IMR-90 (cell line): ENCODE measurements at regions not wholly inside any gene's neighbourhood (a gene's known extent, or its start where the extent isn't known, plus 50 kb on each side); places are given as distances from the start of the nearest gene placed in this dataset.
A peak's percentile ranks its signal among the peaks of the same experiment; 100 is the strongest.

Experiments used
- ATAC-seq: fragments of 200-7000 bp; cut with Tn5 transposase; 2 replicates; pipeline ENCODE4 v1.9.1; 2020; ENCODE audit warnings: low read depth, mild to moderate bottlenecking, moderate library complexity
- BruUV-seq: library from RNA; stranded (reverse); fragments of 400-500 nt; replicated peaks from 2 replicates; lab custom pipeline; 2021; lab: Mats Ljungman, UMichigan
- CTCF ChIA-PET: fragments of 300-600 bp; formaldehyde crosslinking; extraction: SDS; loops from one replicate; lab custom pipeline; 2021; ENCODE audit warnings: antibody characterized with exemption; lab: Yijun Ruan, JAX
- POLR2A ChIA-PET: fragments of 300-600 bp; sonication (Branson Sonifier 250); formaldehyde crosslinking; loops from one replicate; lab custom pipeline; 2022; ENCODE audit warnings: antibody characterized with exemption; ENCODE audit not compliant: unreplicated experiment; lab: Charles Lee
- DNase-seq: peaks from one replicate; pipeline ENCODE4 v3.0.0; 2013
- H2AFZ ChIP-seq: replicated peaks from 2 replicates; pipeline ENCODE3; 2013; ENCODE audit warnings: low read length, mild to moderate bottlenecking; ENCODE audit not compliant: poor library complexity
- H2AK5ac ChIP-seq: 2 replicates; pipeline ENCODE4 v1.6.1; 2013; ENCODE audit warnings: low read depth, low read length, inconsistent platforms
- H2AK9ac ChIP-seq: replicated peaks from 2 replicates; pipeline ENCODE3; 2013; ENCODE audit warnings: mild to moderate bottlenecking, low read depth, low read length, moderate library complexity; ENCODE audit not compliant: poor library complexity
- H2BK120ac ChIP-seq: 2 replicates; pipeline ENCODE4 v1.6.1; 2013; ENCODE audit warnings: low read depth, low read length, inconsistent platforms
- H2BK15ac ChIP-seq: 3 replicates; pipeline ENCODE4 v1.6.1; 2013; ENCODE audit warnings: low read depth, low read length, inconsistent platforms
- H2BK20ac ChIP-seq: 2 replicates; pipeline ENCODE4 v1.6.1; 2013; ENCODE audit warnings: low read depth, mild to moderate bottlenecking, inconsistent platforms, low read length, moderate library complexity
- H2BK5ac ChIP-seq: 2 replicates; pipeline ENCODE4 v1.6.1; 2013; ENCODE audit warnings: mild to moderate bottlenecking, low read depth, low read length, inconsistent platforms; ENCODE audit not compliant: poor library complexity, severe bottlenecking
- H3K14ac ChIP-seq: replicated peaks from 2 replicates; pipeline ENCODE4 v1.6.1; 2013; ENCODE audit warnings: low read depth, low read length, inconsistent platforms
- H3K18ac ChIP-seq: 2 replicates; pipeline ENCODE4 v1.6.1; 2013; ENCODE audit warnings: low read depth, low read length, control low read depth
- H3K23ac ChIP-seq: 2 replicates; pipeline ENCODE4 v1.6.1; 2013; ENCODE audit warnings: low read depth, low read length, inconsistent platforms
- H3K27ac ChIP-seq: 2 replicates; pipeline ENCODE4 v1.5.1; 2013; ENCODE audit warnings: mild to moderate bottlenecking, control low read depth, low read length; ENCODE audit not compliant: insufficient read depth
- H3K27me3 ChIP-seq: 2 replicates; pipeline ENCODE4 v1.6.1; 2013; ENCODE audit warnings: low read length; ENCODE audit not compliant: control insufficient read depth, insufficient read depth
- H3K36me3 ChIP-seq: 2 replicates; pipeline ENCODE4 v1.6.1; 2013; ENCODE audit warnings: low read length, mixed read lengths; ENCODE audit not compliant: control insufficient read depth, insufficient read depth
- H3K4ac ChIP-seq: 2 replicates; pipeline ENCODE4 v1.6.1; 2013; ENCODE audit warnings: low read depth, low read length, inconsistent platforms
- H3K4me1 ChIP-seq: 2 replicates; pipeline ENCODE4 v1.6.1; 2013; ENCODE audit warnings: low read length, mixed read lengths; ENCODE audit not compliant: control insufficient read depth, insufficient read depth
- H3K4me2 ChIP-seq: 2 replicates; pipeline ENCODE4 v1.6.1; 2013; ENCODE audit warnings: low read depth, mild to moderate bottlenecking, control low read depth, low read length, moderate library complexity
- H3K4me3 ChIP-seq: 2 replicates; pipeline ENCODE4 v1.5.1; 2013; ENCODE audit warnings: low read depth, mild to moderate bottlenecking, control low read depth, low read length, moderate library complexity; ENCODE audit not compliant: insufficient read depth
- H3K56ac ChIP-seq: 2 replicates; pipeline ENCODE4 v1.6.1; 2013; ENCODE audit warnings: low read length, inconsistent platforms; ENCODE audit not compliant: insufficient read depth; ENCODE audit errors: extremely low read depth
- H3K79me1 ChIP-seq, 2 experiments: 2 replicates each; pipeline ENCODE4 v1.6.1; 2013; ENCODE audit warnings: low read length in 2 of 2, inconsistent platforms in 1 of 2, low read depth in 1 of 2
- H3K9ac ChIP-seq: 2 replicates; pipeline ENCODE4 v1.6.1; 2013; ENCODE audit warnings: low read depth, low read length, control low read depth
- H3K9me1 ChIP-seq: 2 replicates; pipeline ENCODE4 v1.6.1; 2013; ENCODE audit warnings: low read length, inconsistent platforms; ENCODE audit not compliant: insufficient read depth
- H3K9me3 ChIP-seq: 2 replicates; pipeline ENCODE4 v1.6.1; 2013; ENCODE audit warnings: low read length; ENCODE audit not compliant: control insufficient read depth, insufficient read depth
- H4K20me1 ChIP-seq: 2 replicates; pipeline ENCODE4 v1.6.1; 2013; ENCODE audit warnings: low read length, inconsistent platforms; ENCODE audit not compliant: insufficient read depth
- H4K5ac ChIP-seq: 2 replicates; pipeline ENCODE4 v1.6.1; 2013; ENCODE audit warnings: mild to moderate bottlenecking, low read depth, low read length, control low read depth
- H4K8ac ChIP-seq, 2 experiments: 2 replicates each; pipeline ENCODE4 v1.6.1; 2013; ENCODE audit warnings: low read depth in 2 of 2, low read length in 2 of 2, control low read depth in 1 of 2, inconsistent platforms in 1 of 2
- H4K91ac ChIP-seq: 2 replicates; pipeline ENCODE4 v1.6.1; 2013; ENCODE audit warnings: low read depth, low read length, inconsistent platforms; ENCODE audit not compliant: insufficient read depth
- BHLHE40 ChIP-seq: fragments of 150-350 bp; IDR thresholded peaks from 2 replicates; pipeline ENCODE4 v1.6.1; 2016; ENCODE audit warnings: mild to moderate bottlenecking, low read depth, low read length
- CEBPB ChIP-seq: IDR thresholded peaks from 2 replicates; pipeline ENCODE4 v1.6.1; 2012; ENCODE audit warnings: low read depth, low read length, improper control_type of control experiment
- CHD1 ChIP-seq: IDR thresholded peaks from 2 replicates; pipeline ENCODE4 v1.6.1; 2012; ENCODE audit warnings: low read depth, low read length, improper control_type of control experiment
- FOS ChIP-seq: fragments of 150-350 bp; IDR thresholded peaks from 2 replicates; pipeline ENCODE4 v1.6.1; 2016; ENCODE audit warnings: low read depth, low read length
- MAFK ChIP-seq: IDR thresholded peaks from 2 replicates; pipeline ENCODE4 v1.6.1; 2012; ENCODE audit warnings: low read depth, low read length, improper control_type of control experiment
- MAZ ChIP-seq: IDR thresholded peaks from 2 replicates; pipeline ENCODE4 v1.6.1; 2012; ENCODE audit warnings: low read depth, mild to moderate bottlenecking, low read length, improper control_type of control experiment, moderate library complexity, borderline replicate concordance
- MXI1 ChIP-seq: IDR thresholded peaks from 2 replicates; pipeline ENCODE4 v1.6.1; 2012; ENCODE audit warnings: low read depth, mild to moderate bottlenecking, low read length, moderate library complexity, borderline replicate concordance
- NFE2L2 ChIP-seq: fragments of 150-350 bp; IDR thresholded peaks from 2 replicates; pipeline ENCODE4 v1.6.1; 2016; ENCODE audit warnings: low read depth, mild to moderate bottlenecking, low read length
- POLR2A ChIP-seq: IDR thresholded peaks from 2 replicates; pipeline ENCODE4 v1.6.1; 2012; ENCODE audit warnings: mild to moderate bottlenecking, low read depth, low read length
- RAD21 ChIP-seq: IDR thresholded peaks from 2 replicates; pipeline ENCODE4 v1.6.1; 2012; ENCODE audit warnings: low read length, improper control_type of control experiment
- RCOR1 ChIP-seq: IDR thresholded peaks from 2 replicates; pipeline ENCODE4 v1.6.1; 2012; ENCODE audit warnings: mild to moderate bottlenecking, low read length, improper control_type of control experiment; ENCODE audit not compliant: insufficient replicate concordance
- RFX5 ChIP-seq: IDR thresholded peaks from 2 replicates; pipeline ENCODE4 v1.8.0; 2012; ENCODE audit warnings: low read depth, mild to moderate bottlenecking, low read length, moderate library complexity
- SMC3 ChIP-seq: fragments of 150-350 bp; IDR thresholded peaks from 2 replicates; pipeline ENCODE4 v1.6.1; 2016; ENCODE audit warnings: low read depth, mild to moderate bottlenecking, antibody characterized with exemption, low read length, moderate library complexity
- WGBS, 2 experiments: methylation state at CpG; one replicate each; pipeline versions ENCODE4 v1.1.5 to v1.1.7; 2013; ENCODE audit warnings: missing lambda C conversion rate in 2 of 2; ENCODE audit not compliant: insufficient read length in 1 of 2; ENCODE audit errors: extremely low coverage in 2 of 2; 5-methylcytosine and 5-hydroxymethylcytosine counted together
- dilution Hi-C: fragments of 300-500 bp; cut with HindIII; formaldehyde crosslinking; loops from one replicate; pipeline ENCODE4 v1.14.3; 2018; ENCODE audit warnings: low sequenced_read_pairs; ENCODE audit not compliant: unreplicated experiment
- in situ Hi-C: fragments of 300-500 bp; cut with MboI; formaldehyde crosslinking; loops from 3 replicates; pipeline ENCODE4 v1.14.3; 2019; ENCODE audit warnings: low sequenced_read_pairs, inconsistent platforms, mixed read lengths
- intact Hi-C: fragments of 100-400 bp; cut with micrococcal nuclease; formaldehyde crosslinking; loops from 2 replicates; pipeline ENCODE4 v1.10.0; 2022
- TF ChIP-seq, protein P1 (sequence below): fragments of 150-350 bp; IDR thresholded peaks from 2 replicates; pipeline ENCODE4 v1.6.1; 2016; ENCODE audit warnings: low read depth, mild to moderate bottlenecking, low read length, moderate library complexity, borderline replicate concordance
- TF ChIP-seq, protein P2 (sequence below): fragments of 150-350 bp; IDR thresholded peaks from 2 replicates; pipeline ENCODE4 v1.6.1; 2017; ENCODE audit warnings: mild to moderate bottlenecking, antibody characterized with exemption, low read length, low read depth
- TF ChIP-seq, protein P3 (sequence below): conservative IDR thresholded peaks from 2 replicates; pipeline ENCODE4 v1.5.1; 2012; ENCODE audit warnings: mild to moderate bottlenecking, low read depth, low read length, improper control_type of control experiment

DNA sequence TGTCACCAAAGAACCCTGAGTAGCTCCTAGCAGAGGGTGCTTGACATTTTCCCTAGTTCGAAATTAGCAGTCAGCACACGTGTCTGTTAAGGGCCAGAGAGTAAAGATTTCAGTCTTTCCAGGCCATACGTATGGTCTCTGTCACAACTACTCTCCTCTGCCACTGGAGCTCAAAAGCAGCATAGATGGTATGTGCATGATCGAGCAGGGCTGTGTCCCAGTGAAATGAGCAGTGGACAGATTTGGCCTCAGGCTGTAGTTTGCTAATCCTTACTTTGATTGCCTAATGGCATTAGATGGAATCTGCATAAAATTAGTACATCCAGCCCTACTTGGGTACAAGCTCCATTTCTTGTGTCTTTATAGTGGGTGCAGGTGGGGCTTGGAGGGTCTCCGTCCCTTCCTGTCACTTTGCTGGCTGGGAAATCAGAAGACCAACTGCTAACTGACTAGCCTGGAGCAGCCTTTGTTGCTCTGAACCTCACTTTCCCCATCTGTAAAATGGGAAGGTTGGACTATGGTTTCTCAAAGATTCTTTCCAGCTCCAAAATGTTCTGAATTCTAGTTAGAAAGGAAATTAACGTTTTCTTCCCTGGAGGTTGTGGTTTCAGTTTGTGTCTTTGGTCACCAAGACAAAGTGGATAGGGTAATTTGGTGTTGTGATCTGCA is 108.5 kb downstream of the GLI2 start:
- Histone ChIP-seq H3K36me3 (peaks cover 13% of the 10 kb centered on the region), H2BK15ac (no peak overlapping the region), H3K4me1 (peaks cover 10% of the 10 kb centered on the region), H3K23ac (peak overlapping the region; percentile 34; the same call in 1 of the 2 replicates), H2BK20ac (no peak overlapping the region), H3K79me1 (peaks cover 46 to 87% of the 10 kb centered on the region in 2 experiments), H3K9me3 (no peaks in the 10 kb centered on the region), H3K56ac (no peak overlapping the region), H4K20me1 (peaks cover 69% of the 10 kb centered on the region), H4K5ac (no peak overlapping the region), H3K9me1 (peaks cover 36% of the 10 kb centered on the region), H3K4ac (no peak overlapping the region), H2BK5ac (no peak overlapping the region), H2BK120ac (no peak overlapping the region), H3K4me3 (no peak overlapping the region), H3K27me3 (no peaks in the 10 kb centered on the region), H3K27ac (no peak overlapping the region), H3K9ac (no peak overlapping the region), H2AK9ac (no peak overlapping the region), H4K8ac (no peak overlapping the region), H2AK5ac (no peak overlapping the region), H2AFZ (no peak overlapping the region), H3K14ac (no peak overlapping the region), H4K91ac (no peak overlapping the region), H3K4me2 (no peak overlapping the region), H3K18ac (no peak overlapping the region)
- in situ Hi-C loops (no loop called here), intact Hi-C loops (no loop called here), dilution Hi-C loops (no loop called here)
- POLR2A ChIA-PET: no interaction called here
- TF ChIP-seq SMC3 (no peak), MAFK (no peak), BHLHE40 (no peak), MXI1 (no peak), MAZ (no peak), NFE2L2 (no peak), POLR2A (no peak), FOS (no peak), CEBPB (no peak), CHD1 (no peak), RCOR1 (no peak), RFX5 (no peak), RAD21 (no peak)
- TF ChIP-seq, protein P1, sequence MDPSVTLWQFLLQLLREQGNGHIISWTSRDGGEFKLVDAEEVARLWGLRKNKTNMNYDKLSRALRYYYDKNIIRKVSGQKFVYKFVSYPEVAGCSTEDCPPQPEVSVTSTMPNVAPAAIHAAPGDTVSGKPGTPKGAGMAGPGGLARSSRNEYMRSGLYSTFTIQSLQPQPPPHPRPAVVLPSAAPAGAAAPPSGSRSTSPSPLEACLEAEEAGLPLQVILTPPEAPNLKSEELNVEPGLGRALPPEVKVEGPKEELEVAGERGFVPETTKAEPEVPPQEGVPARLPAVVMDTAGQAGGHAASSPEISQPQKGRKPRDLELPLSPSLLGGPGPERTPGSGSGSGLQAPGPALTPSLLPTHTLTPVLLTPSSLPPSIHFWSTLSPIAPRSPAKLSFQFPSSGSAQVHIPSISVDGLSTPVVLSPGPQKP: no peak
- TF ChIP-seq, protein P2, sequence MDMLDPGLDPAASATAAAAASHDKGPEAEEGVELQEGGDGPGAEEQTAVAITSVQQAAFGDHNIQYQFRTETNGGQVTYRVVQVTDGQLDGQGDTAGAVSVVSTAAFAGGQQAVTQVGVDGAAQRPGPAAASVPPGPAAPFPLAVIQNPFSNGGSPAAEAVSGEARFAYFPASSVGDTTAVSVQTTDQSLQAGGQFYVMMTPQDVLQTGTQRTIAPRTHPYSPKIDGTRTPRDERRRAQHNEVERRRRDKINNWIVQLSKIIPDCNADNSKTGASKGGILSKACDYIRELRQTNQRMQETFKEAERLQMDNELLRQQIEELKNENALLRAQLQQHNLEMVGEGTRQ: no peak
- TF ChIP-seq, protein P3, sequence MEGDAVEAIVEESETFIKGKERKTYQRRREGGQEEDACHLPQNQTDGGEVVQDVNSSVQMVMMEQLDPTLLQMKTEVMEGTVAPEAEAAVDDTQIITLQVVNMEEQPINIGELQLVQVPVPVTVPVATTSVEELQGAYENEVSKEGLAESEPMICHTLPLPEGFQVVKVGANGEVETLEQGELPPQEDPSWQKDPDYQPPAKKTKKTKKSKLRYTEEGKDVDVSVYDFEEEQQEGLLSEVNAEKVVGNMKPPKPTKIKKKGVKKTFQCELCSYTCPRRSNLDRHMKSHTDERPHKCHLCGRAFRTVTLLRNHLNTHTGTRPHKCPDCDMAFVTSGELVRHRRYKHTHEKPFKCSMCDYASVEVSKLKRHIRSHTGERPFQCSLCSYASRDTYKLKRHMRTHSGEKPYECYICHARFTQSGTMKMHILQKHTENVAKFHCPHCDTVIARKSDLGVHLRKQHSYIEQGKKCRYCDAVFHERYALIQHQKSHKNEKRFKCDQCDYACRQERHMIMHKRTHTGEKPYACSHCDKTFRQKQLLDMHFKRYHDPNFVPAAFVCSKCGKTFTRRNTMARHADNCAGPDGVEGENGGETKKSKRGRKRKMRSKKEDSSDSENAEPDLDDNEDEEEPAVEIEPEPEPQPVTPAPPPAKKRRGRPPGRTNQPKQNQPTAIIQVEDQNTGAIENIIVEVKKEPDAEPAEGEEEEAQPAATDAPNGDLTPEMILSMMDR: no peak
- DNase-seq: no peak
- ATAC-seq: 0 out of 2 replicates have a peak, but pooled peaks have one; percentile 22
- CTCF ChIA-PET: no interaction called here
- WGBS, 2 experiments: no CpG with 5 or more reads among the region's 6 CpGs
- no TSS peak for BruUV-seq
